ENCODE measurements at regions not wholly inside any gene's neighbourhood (a gene's known extent, or its start where the extent isn't known, plus 50 kb on each side); places are given as distances from the start of the nearest gene placed in this dataset.

DNA sequence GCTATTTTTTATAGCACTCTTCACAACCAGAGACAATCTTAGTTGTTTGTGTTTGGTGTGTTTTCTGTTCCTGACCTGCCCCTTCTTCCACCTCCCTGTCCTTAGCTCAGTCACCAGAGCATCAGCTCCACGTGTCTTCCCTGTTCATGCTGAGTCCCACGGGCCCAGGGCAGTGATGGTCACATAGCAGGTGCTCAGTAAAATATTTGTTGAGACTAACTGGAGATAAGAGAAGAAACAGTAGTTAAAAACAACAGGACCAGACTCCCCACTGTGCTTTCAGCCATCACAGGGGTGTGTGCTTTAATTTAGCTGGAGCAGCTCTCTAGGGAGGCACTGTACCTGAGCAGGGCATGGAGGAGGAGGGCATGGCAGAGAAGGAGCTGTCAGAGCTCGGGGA, 307.3 kb upstream of the ZNF32 start:
- TF ChIP-seq, protein P1, sequence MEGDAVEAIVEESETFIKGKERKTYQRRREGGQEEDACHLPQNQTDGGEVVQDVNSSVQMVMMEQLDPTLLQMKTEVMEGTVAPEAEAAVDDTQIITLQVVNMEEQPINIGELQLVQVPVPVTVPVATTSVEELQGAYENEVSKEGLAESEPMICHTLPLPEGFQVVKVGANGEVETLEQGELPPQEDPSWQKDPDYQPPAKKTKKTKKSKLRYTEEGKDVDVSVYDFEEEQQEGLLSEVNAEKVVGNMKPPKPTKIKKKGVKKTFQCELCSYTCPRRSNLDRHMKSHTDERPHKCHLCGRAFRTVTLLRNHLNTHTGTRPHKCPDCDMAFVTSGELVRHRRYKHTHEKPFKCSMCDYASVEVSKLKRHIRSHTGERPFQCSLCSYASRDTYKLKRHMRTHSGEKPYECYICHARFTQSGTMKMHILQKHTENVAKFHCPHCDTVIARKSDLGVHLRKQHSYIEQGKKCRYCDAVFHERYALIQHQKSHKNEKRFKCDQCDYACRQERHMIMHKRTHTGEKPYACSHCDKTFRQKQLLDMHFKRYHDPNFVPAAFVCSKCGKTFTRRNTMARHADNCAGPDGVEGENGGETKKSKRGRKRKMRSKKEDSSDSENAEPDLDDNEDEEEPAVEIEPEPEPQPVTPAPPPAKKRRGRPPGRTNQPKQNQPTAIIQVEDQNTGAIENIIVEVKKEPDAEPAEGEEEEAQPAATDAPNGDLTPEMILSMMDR (IDR thresholded peaks at IDR 0.05): no peak
- no peak for TF ChIP-seq POLR2A (IDR thresholded peaks at IDR 0.05)
